ENCODE measurements at regions not wholly inside any gene's neighbourhood (a gene's known extent, or its start where the extent isn't known, plus 50 kb on each side); places are given as distances from the start of the nearest gene placed in this dataset.

- no peak for TF ChIP-seq YY1 (IDR thresholded peaks at IDR 0.05; ENCODE audit: low read depth)
- TF ChIP-seq TEAD4 (IDR thresholded peaks at IDR 0.05; ENCODE audit: borderline replicate concordance, insufficient read depth), result no peak
- no peak for TF ChIP-seq TCF12 (IDR thresholded peaks at IDR 0.05)
- no peak for TF ChIP-seq POLR2AphosphoS5 (IDR thresholded peaks at IDR 0.05; ENCODE audit: low read depth, low read length)
- no peak for TF ChIP-seq EZH2phosphoT487 (IDR thresholded peaks at IDR 0.05; ENCODE audit: borderline replicate concordance, low read depth)
These were observed 142.0 kb downstream of the ASB1 start for GRCh38 chr2:238568455-238569440.

Measured in SK-N-SH (cell line).